ENCODE measurements at regions not wholly inside any gene's neighbourhood (a gene's known extent, or its start where the extent isn't known, plus 50 kb on each side); places are given as distances from the start of the nearest gene placed in this dataset.

GRCh38 chr2:239726631-239727181 lies 298.4 kb downstream of the NDUFA10 start:
- no peak overlapping the region for H3K4me3 ChIP-seq
- ATAC-seq (no peak), DNase-seq (no peak)
- no peaks in the 10 kb centered on the region for H3K36me3 ChIP-seq (replicated peaks in 1 of 2; ENCODE audit: insufficient read depth in 1 of 2, low read depth in 2 of 2)
- TF ChIP-seq POLR2A (IDR thresholded peaks at IDR 0.05) (no peak), CTCF (IDR thresholded peaks at IDR 0.05) (no peak)
- H3K4me1 ChIP-seq: no peaks in the 10 kb centered on the region
- H3K27ac ChIP-seq: no peak overlapping the region
- intact Hi-C loops (cut with DNase I): no loop called here
- H3K27me3 ChIP-seq: no peaks in the 10 kb centered on the region
- no peaks in the 10 kb centered on the region for H3K9me3 ChIP-seq
- 68 to 100% methylated on average over 2 to 13 of the region's 13 CpGs for WGBS, 2 donors

GRCh38 chr2:239726091-239726591 lies 299.0 kb downstream of the NDUFA10 start:
- intact Hi-C loops (cut with DNase I): no loop called here
- H3K4me3 ChIP-seq: no peak overlapping the region
- no peaks in the 10 kb centered on the region for H3K4me1 ChIP-seq
- DNase-seq (no peak), ATAC-seq (no peak)
- H3K27ac ChIP-seq: no peak overlapping the region
- H3K9me3 ChIP-seq: no peaks in the 10 kb centered on the region
- no peaks in the 10 kb centered on the region for H3K36me3 ChIP-seq (replicated peaks in 1 of 2; ENCODE audit: insufficient read depth in 1 of 2, low read depth in 2 of 2)
- no peak for TF ChIP-seq CTCF (IDR thresholded peaks at IDR 0.05)
- TF ChIP-seq POLR2A (IDR thresholded peaks at IDR 0.05): no peak
- WGBS, 2 donors: 59 to 62% methylated on average over 10 to 18 of the region's 18 CpGs
- H3K27me3 ChIP-seq: no peaks in the 10 kb centered on the region

- H3K27ac ChIP-seq: no peak overlapping the region
- TF ChIP-seq POLR2A (IDR thresholded peaks at IDR 0.05): no peak
- no peak for TF ChIP-seq CTCF (IDR thresholded peaks at IDR 0.05)
These were observed 299.6 kb downstream of the NDUFA10 start for GRCh38 chr2:239725551-239725890.

GRCh38 chr2:239724851-239725550 lies 300.1 kb downstream of the NDUFA10 start:
- H3K27me3 ChIP-seq: no peaks in the 10 kb centered on the region
- no peaks in the 10 kb centered on the region for H3K9me3 ChIP-seq
- no peaks in the 10 kb centered on the region for H3K4me1 ChIP-seq
- no peak for TF ChIP-seq POLR2A (IDR thresholded peaks at IDR 0.05)
- TF ChIP-seq CTCF (IDR thresholded peaks at IDR 0.05): no peak
- no peak for ATAC-seq
- intact Hi-C loops (cut with DNase I): no loop called here
- no peak overlapping the region for H3K4me3 ChIP-seq
- no peaks in the 10 kb centered on the region for H3K36me3 ChIP-seq (replicated peaks in 1 of 2; ENCODE audit: insufficient read depth in 1 of 2, low read depth in 2 of 2)
- 80% methylated on average over 4 to 14 of the region's 14 CpGs for WGBS, 2 donors
- no peak overlapping the region for H3K27ac ChIP-seq
- no peak for DNase-seq

More at GRCh38 chr2:239725551-239725890, 299.6 kb downstream of the NDUFA10 start:
- DNase-seq: no peak
- no peak overlapping the region for H3K4me3 ChIP-seq
- intact Hi-C loops (cut with DNase I): no loop called here
- H3K9me3 ChIP-seq: no peaks in the 10 kb centered on the region
- no peaks in the 10 kb centered on the region for H3K4me1 ChIP-seq
- 84 to 89% methylated on average over 7 of the region's 7 CpGs for WGBS, 2 donors
- H3K36me3 ChIP-seq (replicated peaks in 1 of 2; ENCODE audit: insufficient read depth in 1 of 2, low read depth in 2 of 2): no peaks in the 10 kb centered on the region
- ATAC-seq: no peak
- H3K27me3 ChIP-seq: no peaks in the 10 kb centered on the region
